ENCODE measurements at regions not wholly inside any gene's neighbourhood (a gene's known extent, or its start where the extent isn't known, plus 50 kb on each side); places are given as distances from the start of the nearest gene placed in this dataset.
"Not testable (repeated sequence)": the region's sequence is repeated elsewhere in the genome, so short reads cannot be mapped to it uniquely, and the experiment has no call there.

DNA sequence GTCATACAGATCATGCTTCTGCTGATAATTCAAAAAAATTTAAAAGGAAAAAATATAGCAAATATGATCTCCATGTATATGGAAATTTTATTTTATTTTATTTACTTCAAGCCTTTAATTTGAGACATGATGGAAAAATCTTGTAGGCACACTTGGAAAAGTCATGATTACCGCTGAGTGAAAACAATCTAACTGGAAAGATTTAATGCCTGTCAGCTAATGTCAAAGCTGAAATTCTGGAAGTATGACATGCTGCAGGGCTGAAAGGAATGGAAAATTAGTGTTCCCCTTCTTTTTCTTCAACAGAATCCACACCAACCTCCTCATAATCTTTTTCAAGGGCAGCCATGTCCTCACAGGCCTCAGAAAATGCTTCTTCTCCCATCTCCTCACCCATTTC lies 58.2 kb downstream of the RPRM start:
- no peak for ATAC-seq
- intact Hi-C loops (cut with DNase I, micrococcal nuclease), result no loop called here
- DNase-seq, result no peak

DNA sequence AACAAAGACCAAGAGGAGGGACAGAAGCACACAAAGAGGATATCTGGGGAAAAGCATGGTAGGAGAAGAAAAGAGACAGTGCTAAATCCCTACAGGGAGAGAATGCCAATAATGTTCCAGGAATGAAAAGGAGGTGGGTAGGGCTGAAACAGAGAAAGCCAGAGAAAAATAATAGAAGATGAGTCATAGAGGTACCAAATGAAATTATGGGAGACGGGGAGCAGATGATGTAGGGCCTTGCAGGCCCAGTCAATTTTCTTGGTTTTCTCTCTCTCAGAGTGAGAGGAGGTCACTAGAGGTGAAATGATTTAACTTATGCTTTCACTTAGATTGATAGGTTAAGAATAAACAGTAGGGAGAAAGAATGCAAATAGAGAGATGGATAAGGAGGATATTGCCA lies 61.5 kb downstream of the RPRM start:
- intact Hi-C loops (cut with DNase I, micrococcal nuclease), result no loop called here
- ATAC-seq (no peak), DNase-seq (no peak)

DNA sequence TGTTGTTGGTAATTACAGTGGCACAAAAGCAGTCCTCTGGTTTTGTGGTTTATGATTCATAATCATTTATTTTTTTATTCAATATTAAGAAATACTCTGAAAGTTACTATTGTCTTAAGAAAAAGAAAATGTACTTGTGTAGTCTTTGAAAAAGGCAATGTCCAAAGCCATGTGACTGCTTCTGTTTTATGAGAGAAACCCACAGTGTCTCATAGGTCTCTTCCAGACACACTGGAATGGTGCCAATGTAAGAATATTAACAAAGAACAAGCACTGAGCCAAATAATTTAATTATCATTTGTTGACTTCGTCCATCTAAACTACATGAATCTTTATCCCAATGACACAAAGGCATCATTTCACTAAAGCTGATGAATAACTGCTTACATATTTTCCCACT lies 62.5 kb downstream of the RPRM start:
- intact Hi-C loops (cut with DNase I, micrococcal nuclease), result no loop called here
- ATAC-seq (no peak), DNase-seq (no peak)

DNA sequence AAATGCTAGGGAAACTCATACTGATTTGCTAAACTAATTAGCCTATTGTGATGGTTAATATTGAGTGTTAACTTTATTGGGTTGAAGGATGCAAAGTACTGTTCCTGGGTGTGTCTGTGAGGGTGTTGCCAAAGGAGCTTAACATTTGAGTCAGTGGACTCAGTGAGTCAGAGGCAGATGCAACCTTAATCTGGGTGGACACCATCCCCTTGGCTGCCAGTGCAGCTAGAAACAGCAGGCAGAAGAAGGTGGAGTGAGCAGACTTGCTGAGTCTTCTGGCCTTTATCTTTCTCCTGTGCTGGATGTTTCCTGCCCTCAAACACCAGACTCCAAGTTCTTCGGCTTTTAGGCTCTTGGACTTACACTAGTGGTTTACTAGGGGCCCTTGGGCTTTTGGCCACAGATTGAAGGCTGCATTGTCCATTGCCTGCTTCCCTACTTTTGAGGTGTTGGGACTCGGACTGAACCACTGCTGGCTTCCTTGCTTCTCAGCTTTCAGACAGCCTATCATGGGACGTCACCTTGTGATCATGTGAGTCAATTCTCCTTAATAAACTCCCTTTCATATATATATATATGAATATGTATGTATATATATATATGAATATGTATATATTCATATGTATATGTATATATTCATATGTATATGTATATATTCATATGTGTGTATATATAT lies 69.7 kb downstream of the RPRM start:
- ATAC-seq, result no peak
- no peak for DNase-seq
- intact Hi-C loops (cut with DNase I, micrococcal nuclease), result no loop called here

DNA sequence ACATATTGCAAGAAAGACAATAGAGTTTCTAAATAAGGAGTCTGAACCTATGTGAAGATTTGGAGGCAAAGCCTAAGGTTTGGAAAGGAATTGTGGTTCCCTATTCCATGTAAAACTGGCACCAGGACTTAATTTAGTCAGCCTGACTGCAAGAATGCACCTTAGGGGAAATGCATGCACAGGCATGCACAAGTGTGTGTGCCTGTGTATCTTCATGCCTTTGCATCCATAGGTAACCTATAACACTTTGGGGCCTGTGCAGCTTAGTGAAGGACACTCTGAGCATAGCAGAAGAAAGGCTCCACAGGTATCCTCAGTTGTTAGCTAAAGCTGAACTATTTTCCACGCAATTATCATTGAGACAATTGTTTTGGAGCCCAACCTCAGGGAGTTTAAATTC lies 73.4 kb downstream of the RPRM start:
- ATAC-seq (no peak), DNase-seq (no peak)
- intact Hi-C loops (cut with DNase I, micrococcal nuclease), result no loop called here

DNA sequence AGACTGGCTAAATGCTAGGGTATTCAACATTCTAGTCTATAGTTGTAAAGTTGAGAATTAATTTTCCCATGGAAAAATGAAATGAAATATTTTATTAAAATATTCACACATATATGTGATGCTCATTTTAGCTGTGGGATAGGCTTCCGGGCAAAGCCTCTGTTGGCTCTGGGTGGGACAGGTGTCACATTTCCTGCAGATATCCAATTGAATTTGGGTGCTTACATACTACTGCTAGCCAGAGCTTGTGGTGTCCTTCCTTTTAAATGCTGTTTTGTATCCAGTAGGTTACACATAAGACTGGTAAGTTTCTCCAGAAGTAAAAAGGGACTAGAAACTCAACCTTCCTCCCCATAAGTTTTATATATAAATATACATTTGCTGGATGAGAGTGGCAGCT lies 73.8 kb downstream of the RPRM start:
- intact Hi-C loops (cut with DNase I, micrococcal nuclease), result no loop called here
- ATAC-seq, result no peak
- no peak for DNase-seq

DNA sequence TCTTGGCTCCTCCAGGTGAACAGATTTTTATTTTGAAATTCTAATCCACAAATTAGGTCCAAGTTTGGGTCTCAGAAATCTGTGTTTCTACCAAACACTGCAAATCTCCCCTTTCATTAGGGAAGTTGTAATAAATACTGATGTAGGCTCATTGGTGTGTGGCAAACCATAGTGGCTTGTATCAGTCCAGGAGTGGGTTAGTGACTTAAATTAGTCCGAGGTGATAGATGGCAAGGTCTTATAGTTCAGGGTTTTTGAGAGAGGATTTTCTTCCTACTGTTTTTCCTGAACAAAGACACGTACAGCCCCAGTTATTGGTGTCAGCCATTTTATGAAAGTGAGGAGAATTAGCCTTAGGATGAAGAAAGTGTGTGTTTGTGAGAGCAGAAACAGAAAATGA lies 74.6 kb downstream of the RPRM start:
- no peak for ATAC-seq
- intact Hi-C loops (cut with DNase I, micrococcal nuclease), result no loop called here

DNA sequence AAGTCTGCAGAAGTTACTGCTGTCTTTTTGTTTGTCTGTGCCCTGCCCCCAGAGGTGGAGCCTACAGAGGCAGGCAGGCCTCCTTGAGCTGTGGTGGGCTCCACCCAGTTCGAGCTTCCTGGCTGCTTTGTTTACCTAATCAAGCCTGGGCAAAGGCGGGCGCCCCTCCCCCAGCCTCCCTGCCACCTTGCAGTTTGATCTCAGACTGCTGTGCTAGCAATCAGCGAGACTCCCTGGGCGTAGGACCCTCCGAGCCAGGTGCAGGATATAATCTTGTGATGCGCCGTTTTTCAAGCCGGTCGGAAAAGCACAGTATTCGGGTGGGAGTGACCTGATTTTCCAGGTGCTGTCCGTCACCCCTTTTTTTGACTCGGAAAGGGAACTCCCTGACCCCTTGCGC lies 75.2 kb downstream of the RPRM start:
- intact Hi-C loops (cut with DNase I, micrococcal nuclease), result not testable (repeated sequence)

More for the DNA sequence above, 74.6 kb downstream of the RPRM start:
- no peak for DNase-seq

DNA sequence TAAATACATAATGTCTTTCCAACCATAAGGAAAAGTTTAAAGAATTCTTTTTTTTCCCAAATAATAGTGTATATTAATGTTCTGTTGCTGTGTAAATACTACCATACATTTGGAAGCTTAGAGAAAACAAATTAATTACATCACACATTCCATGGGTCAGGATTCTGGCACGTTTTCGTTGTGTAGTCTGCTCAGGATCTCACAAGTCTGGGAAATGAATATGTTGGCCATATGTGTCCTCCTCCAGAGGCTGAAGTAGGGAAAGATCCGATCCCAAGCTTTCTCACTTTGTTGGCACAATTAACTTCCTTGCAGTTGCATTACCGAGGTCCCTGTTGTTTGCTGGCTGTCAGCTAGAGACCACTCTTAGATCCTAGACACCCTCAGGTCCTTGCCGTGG lies 83.9 kb downstream of the RPRM start:
- DNase-seq, result no peak
- ATAC-seq, result no peak
- intact Hi-C loops (cut with DNase I, micrococcal nuclease), result no loop called here

More for the DNA sequence above, 75.2 kb downstream of the RPRM start:
- not testable (repeated sequence) for DNase-seq, ATAC-seq

DNA sequence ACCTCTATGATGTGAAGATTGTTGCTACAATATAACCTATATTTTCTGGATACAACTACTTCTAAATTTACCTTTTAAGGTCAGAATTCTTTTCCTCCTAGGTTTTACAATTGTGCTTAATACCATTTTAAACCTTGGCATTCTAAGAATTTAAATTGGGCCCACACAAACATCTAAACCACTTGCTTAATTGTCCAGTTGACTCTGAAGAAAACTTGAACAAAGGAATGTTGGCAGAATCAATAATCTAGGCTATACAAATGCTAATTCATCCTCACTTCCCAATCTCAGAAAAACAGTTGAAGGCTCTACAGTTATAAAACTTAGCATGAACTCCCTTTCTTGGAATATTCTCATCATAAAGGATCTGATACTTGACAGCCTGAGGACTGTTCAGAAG lies 84.3 kb downstream of the RPRM start:
- no peak for DNase-seq
- intact Hi-C loops (cut with DNase I, micrococcal nuclease), result no loop called here
- no peak for ATAC-seq

DNA sequence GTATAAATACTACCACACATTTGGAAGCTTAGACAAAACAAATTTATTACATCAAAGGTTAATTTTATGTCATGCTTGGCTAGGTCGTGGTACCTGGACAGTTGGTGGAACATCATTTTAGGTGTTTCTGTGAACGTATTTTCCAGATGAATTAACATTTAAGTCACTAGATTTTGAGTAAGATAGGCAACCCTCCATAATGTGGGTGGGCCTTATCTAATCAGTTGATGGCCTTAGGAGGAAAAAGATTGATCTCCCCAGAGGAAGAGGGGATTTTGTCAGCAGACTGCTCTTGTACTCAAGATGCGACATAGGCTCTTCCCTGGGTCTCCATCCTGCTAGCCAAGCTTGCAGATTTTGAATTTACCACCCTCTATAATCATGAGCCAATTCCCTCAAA lies 85.0 kb downstream of the RPRM start:
- ATAC-seq, result no peak
- DNase-seq, result no peak
- intact Hi-C loops (cut with DNase I, micrococcal nuclease), result no loop called here

DNA sequence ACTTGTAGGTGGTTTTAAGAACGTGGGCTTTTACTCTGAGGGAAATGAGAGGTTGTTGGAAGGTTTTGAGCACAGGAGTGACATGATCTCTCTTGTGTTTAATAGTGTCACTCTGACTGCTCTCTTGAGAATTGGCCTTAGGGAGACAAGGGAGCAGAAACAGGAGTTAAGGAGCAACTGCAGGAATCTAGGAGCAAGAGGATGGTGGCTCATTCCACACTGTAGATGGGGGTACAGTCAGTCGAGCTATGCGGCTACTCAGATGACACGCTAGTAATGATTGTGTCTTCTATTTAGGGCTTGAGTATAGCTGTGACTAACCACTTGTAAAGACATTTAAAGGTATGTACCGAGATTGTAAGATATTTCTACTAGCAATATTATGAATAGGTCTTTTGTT lies 87.4 kb downstream of the RPRM start:
- intact Hi-C loops (cut with DNase I, micrococcal nuclease), result no loop called here
- DNase-seq (no peak), ATAC-seq (no peak)

DNA sequence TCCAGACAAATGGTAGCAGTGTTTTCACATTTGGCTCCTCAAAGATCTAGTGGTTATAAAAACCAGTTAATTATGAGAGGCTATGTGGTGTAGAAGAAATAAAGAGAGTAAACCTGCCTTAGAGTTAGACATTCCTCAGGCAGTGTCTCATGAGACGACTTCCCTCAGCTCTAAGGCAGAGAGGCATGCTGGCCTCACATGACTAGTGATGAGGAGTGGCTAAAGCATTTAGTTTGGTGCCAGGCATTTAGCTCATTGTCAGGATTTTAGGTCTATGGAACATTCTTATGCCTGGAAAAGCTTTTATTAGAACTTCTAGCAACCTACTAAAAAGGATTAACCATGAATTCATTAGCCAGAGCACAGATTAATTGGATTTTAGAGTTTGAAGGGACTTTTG lies 90.3 kb downstream of the RPRM start:
- intact Hi-C loops (cut with DNase I, micrococcal nuclease), result no loop called here

DNA sequence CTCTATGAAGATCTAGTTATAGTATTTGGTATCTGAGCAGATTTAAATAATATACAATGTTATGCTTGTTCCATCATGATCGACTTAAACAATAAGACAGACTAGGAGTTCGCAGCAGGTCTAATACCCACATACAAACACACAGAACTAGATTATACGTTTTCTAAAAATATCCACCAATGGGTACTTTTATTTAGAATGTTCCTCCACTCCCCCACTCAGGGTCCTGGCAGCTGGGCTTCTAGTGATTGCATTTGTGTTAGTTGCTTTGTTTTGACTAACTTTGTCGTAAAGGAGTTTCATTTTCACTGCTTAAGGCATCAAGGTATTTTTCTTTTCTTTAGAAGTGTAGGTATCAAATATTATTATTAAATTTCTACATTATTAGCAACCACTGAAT lies 91.4 kb downstream of the RPRM start:
- intact Hi-C loops (cut with DNase I, micrococcal nuclease), result no loop called here

More for the DNA sequence above, 90.3 kb downstream of the RPRM start:
- DNase-seq (no peak), ATAC-seq (no peak)

DNA sequence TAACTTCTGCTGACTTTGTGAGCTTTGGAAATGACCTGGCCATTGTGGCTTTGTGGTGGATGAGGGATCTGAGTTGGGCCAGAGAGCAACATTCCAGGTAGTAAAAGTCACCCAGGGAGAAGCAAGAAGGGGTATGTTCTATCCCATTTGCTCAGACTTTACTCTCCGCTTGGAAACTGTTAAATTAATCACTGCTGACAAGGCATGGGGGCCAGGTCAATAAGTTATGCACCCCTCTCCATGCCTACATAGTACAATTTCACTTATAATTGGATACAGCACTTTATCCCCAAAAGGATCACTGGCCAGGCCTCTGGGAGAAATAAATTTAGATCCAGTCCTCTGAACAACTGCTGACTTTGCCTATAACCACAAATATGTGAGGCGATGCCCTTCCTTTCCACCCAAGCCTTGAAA lies 92.1 kb downstream of the RPRM start:
- intact Hi-C loops (cut with DNase I, micrococcal nuclease), result no loop called here
- no peak for ATAC-seq
- DNase-seq, result no peak

More for the DNA sequence above, 91.4 kb downstream of the RPRM start:
- no peak for ATAC-seq
- DNase-seq, result no peak

DNA sequence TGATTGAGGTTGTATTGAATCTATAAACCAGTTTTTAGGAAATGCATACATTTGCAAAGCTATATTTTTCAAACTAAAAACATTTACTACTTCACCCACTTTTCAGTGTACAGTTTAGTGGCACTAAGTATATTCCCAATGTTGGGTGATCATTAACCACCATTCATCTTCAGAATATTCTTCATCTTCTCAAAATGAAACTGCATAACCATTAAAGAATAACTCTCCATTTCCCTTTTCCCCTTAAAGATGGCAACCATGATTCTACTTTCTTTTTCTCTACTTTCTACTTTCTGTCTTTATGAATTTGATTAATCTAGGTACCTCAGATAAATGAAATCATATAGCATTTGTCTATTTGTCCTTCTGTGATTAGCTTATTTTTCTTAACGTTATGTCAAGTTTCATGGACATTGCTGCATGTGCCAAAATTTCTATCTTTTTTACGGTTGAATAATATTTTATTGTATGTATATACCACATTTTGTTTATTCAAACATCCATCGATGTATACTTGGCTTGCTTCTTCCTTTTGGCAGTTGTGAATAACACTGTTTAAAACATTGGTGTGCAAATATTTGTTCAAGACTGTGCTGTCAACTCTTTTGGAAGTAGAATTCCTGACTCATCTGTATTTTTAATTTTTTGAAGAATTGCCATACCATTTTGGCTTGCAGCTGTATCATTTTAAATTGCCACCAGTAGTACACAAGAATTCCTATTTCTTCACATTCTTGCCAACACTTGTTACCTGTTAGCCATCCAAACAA lies 104.9 kb downstream of the RPRM start:
- ATAC-seq (no peak), DNase-seq (no peak)
- intact Hi-C loops (cut with DNase I, micrococcal nuclease), result no loop called here

DNA sequence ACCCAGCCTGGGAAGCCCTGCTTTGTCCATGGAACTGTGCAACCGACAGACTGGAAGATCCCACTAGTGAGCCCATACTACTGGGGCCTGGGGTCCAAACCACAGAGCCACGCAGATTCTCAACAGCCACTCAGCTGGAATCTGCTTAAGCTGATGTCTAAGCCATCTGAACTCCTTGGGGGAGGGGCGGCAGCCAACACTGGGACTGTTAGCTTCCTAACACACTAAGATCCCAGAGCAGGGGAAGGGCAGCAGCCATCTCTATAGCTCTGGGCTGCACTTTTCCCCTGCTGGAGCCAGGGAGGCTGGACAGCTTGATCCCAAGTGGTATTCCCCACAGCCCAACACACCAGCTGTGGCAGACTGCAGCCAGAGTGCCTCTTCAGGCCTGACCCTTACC lies 118.3 kb downstream of the RPRM start:
- ATAC-seq (no peak), DNase-seq (no peak)
- intact Hi-C loops (cut with DNase I, micrococcal nuclease), result no loop called here

DNA sequence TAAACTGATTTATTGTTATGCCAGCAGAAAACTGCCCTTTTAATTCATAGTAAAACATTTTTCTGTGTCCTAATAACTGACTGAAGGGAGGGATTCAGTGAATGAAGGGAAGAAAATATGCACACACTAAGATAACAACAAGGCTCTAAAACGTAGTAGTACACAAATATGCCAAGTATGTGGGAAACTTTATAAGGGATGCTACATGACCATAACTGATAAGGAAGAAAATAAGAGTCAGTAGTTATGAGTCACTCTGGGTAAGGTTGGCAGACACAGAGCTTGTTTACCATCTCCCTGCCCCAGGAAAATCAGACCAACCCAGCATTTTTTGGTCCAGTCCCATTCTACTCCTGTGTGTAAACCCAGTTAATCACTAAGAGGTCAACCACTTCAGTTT lies 124.2 kb downstream of the RPRM start:
- ATAC-seq, result no peak
- intact Hi-C loops (cut with DNase I, micrococcal nuclease), result no loop called here
- no peak for DNase-seq

DNA sequence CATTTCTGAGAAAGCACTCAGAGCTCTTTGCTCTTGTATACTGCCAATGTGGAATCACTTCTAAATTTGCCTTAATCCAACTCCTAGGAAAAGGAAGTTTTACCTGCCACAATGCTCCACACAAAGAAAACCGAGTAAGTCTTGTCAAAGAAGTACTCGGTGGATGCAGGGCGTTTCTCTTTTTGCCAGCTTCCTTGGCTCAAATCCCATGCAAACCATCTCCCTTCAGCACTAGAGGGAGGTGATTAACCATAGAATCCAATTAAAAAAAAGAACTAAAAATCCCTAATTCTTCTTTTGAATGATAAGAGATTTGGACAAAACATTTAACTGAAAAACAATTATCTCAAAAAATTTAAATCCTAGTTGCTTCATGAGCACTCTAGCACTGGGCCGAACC lies 129.0 kb downstream of the RPRM start:
- intact Hi-C loops (cut with DNase I, micrococcal nuclease), result no loop called here
- DNase-seq (no peak), ATAC-seq (no peak)

DNA sequence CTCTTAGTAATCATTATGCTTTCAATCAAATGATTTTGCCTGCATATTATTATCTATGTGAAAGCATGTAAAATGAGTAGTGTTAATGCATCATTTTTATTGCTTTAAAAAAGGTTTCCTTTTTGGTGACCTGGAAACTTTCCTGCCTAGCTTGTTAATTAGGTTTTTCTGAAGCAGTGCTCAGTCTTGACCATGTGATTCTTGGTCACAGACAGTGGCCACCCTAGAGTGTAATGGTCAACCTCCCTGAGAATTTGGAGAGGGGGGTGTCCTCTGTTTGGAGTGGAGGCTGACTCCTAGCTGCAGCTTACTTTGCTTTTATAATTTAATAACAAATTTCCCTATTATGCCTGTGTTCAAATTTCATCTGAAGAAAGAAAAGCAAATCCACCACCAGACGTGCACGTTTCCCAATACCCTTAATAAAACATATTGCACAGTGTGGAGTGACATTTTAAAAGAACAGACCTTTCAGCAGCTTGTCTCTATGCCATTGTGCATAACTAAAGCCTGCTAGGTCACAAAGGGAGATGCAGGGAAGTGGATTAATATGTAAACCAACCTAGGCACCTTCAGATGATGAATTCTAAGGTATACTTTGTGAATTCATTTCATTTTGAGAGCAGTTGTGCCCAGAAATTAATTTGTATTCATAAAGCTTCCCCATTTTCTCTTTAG lies 130.6 kb downstream of the RPRM start:
- ATAC-seq (no peak), DNase-seq (no peak)
- intact Hi-C loops (cut with DNase I, micrococcal nuclease), result no loop called here
